ENCODE measurements at regions not wholly inside any gene's neighbourhood (a gene's known extent, or its start where the extent isn't known, plus 50 kb on each side); places are given as distances from the start of the nearest gene placed in this dataset.

GRCh38 chr14:42224053-42224888 is 617.6 kb downstream of the LRFN5 start:
- DNase-seq (ENCODE audit: low read depth, low spot score), result peak; percentile 86
- Mint-ChIP-seq H3K36me3 (ENCODE audit: low read depth) (no peaks in the 10 kb centered on the region), H3K27me3 (ENCODE audit: low read depth) (no peaks in the 10 kb centered on the region), H3K27ac (ENCODE audit: unreplicated experiment) (no peak overlapping the region), H3K4me3 (no peak overlapping the region), H3K4me1 (no peaks in the 10 kb centered on the region), H3K9me3 (peaks cover 3% of the 10 kb centered on the region)
- TF ChIP-seq CTCF (conservative IDR thresholded peaks at IDR 0.05), result peak; percentile 97

GRCh38 chr14:42222924-42223471 is 616.3 kb downstream of the LRFN5 start:
- DNase-seq (ENCODE audit: low read depth, low spot score), result no peak
- H3K36me3 Mint-ChIP-seq (ENCODE audit: low read depth), result no peaks in the 10 kb centered on the region
- TF ChIP-seq CTCF (conservative IDR thresholded peaks at IDR 0.05), result no peak
- no peaks in the 10 kb centered on the region for H3K4me1 Mint-ChIP-seq
- H3K9me3 Mint-ChIP-seq, result peaks cover 3% of the 10 kb centered on the region
- no peak overlapping the region for H3K4me3 Mint-ChIP-seq
- H3K27ac Mint-ChIP-seq (ENCODE audit: unreplicated experiment), result no peak overlapping the region
- no peaks in the 10 kb centered on the region for H3K27me3 Mint-ChIP-seq (ENCODE audit: low read depth)

- no peak overlapping the region for H3K4me3 Mint-ChIP-seq
- no peaks in the 10 kb centered on the region for H3K36me3 Mint-ChIP-seq (ENCODE audit: low read depth)
- no peak overlapping the region for H3K27ac Mint-ChIP-seq (ENCODE audit: unreplicated experiment)
- no peak for TF ChIP-seq CTCF (conservative IDR thresholded peaks at IDR 0.05)
- H3K27me3 Mint-ChIP-seq (ENCODE audit: low read depth), result no peaks in the 10 kb centered on the region
- peaks cover 2% of the 10 kb centered on the region for H3K9me3 Mint-ChIP-seq
- no peak for DNase-seq (ENCODE audit: low read depth, low spot score)
- H3K4me1 Mint-ChIP-seq, result peaks cover 13% of the 10 kb centered on the region
Measured at GRCh38 chr14:42214981-42215491, 608.4 kb downstream of the LRFN5 start.

- no peak for TF ChIP-seq CTCF (conservative IDR thresholded peaks at IDR 0.05)
- no peaks in the 10 kb centered on the region for H3K9me3 Mint-ChIP-seq
- no peaks in the 10 kb centered on the region for H3K4me1 Mint-ChIP-seq
- H3K27ac Mint-ChIP-seq (ENCODE audit: unreplicated experiment), result no peak overlapping the region
- H3K36me3 Mint-ChIP-seq (ENCODE audit: low read depth), result no peaks in the 10 kb centered on the region
- no peak for DNase-seq (ENCODE audit: low read depth, low spot score)
- no peaks in the 10 kb centered on the region for H3K27me3 Mint-ChIP-seq (ENCODE audit: low read depth)
- no peak overlapping the region for H3K4me3 Mint-ChIP-seq
Measured at GRCh38 chr14:42200957-42201356, 594.3 kb downstream of the LRFN5 start.

GRCh38 chr14:42198010-42198409 is 591.3 kb downstream of the LRFN5 start:
- no peak for TF ChIP-seq CTCF (conservative IDR thresholded peaks at IDR 0.05)
- Mint-ChIP-seq H3K27me3 (ENCODE audit: low read depth) (no peaks in the 10 kb centered on the region), H3K27ac (ENCODE audit: unreplicated experiment) (no peak overlapping the region), H3K4me1 (peaks cover under 1% of the 10 kb centered on the region), H3K4me3 (no peak overlapping the region), H3K9me3 (no peaks in the 10 kb centered on the region), H3K36me3 (ENCODE audit: low read depth) (no peaks in the 10 kb centered on the region)
- no peak for DNase-seq (ENCODE audit: low read depth, low spot score)

Measured in neural crest cell (in vitro differentiated cells).